Muscle layer of duodenum (tissue), 2 donors: ENCODE measurements at regions not wholly inside any gene's neighbourhood (a gene's known extent, or its start where the extent isn't known, plus 50 kb on each side); places are given as distances from the start of the nearest gene placed in this dataset.
"Not testable (repeated sequence)": the region's sequence is repeated elsewhere in the genome, so short reads cannot be mapped to it uniquely, and the experiment has no call there.

Source experiments
- H3K27ac ChIP-seq: one replicate; pipeline ENCODE4 v1.7.0; 2013; ENCODE audit warnings: mild to moderate bottlenecking, low read length
- H3K27me3 ChIP-seq: one replicate; pipeline ENCODE4 v1.7.0; 2013; ENCODE audit warnings: low read depth, mild to moderate bottlenecking, control low read depth, low read length
- H3K36me3 ChIP-seq, 2 donors: one replicate each; pipeline ENCODE4 v1.7.0; 2013; ENCODE audit warnings: low read length in 2 of 2, control low read depth in 1 of 2, mild to moderate bottlenecking in 1 of 2; ENCODE audit not compliant: insufficient read depth in 2 of 2, control insufficient read depth in 1 of 2
- H3K4me1 ChIP-seq, 2 donors: one replicate each; pipeline ENCODE4 v1.7.0; 2013; ENCODE audit warnings: low read length in 2 of 2, mild to moderate bottlenecking in 2 of 2, control low read depth in 1 of 2, moderate library complexity in 1 of 2; ENCODE audit not compliant: insufficient read depth in 2 of 2, control insufficient read depth in 1 of 2
- H3K4me3 ChIP-seq, 2 donors: one replicate each; pipeline ENCODE4 v1.7.0; 2013; ENCODE audit warnings: low read length in 2 of 2, low read depth in 1 of 2, mild to moderate bottlenecking in 1 of 2
- H3K9me3 ChIP-seq, 2 donors: one replicate each; pipeline ENCODE4 v1.7.0; 2013; ENCODE audit warnings: low read length in 2 of 2, control low read depth in 1 of 2, mild to moderate bottlenecking in 1 of 2; ENCODE audit not compliant: control insufficient read depth in 1 of 2
- donor health status: healthy.

DNA sequence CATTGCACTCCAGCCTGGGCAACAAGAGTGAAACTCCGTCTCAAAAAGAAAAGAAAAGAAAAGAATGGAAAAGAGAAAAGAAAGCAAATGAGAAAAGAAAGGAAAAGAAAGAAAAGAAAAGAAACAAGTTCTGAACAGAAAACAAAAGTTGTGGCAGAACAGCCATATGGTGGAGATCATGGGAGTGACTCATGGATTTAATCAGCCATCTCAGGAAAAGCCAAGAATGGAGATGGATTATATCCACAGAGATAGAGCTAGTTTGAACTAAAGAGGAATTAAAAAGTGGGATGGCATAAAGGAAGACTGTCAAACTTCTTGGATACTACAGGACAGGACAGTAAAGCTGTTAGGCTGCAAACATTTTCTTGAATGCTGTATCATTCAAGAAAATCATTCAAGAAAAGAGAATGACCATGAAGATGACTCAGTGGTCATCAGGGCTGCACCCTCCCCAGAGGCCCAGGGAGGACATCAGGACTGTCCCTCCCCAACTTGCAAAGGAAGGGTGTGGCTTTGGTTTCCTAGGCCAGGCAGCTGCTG is 120.6 kb downstream of the USP22 start:
- no peaks in the 10 kb centered on the region for H3K9me3 ChIP-seq
- H3K27ac ChIP-seq: no peak overlapping the region
- no peaks in the 10 kb centered on the region for H3K4me1 ChIP-seq
- no peak overlapping the region for H3K4me3 ChIP-seq
- H3K27me3 ChIP-seq: no peaks in the 10 kb centered on the region
- H3K36me3 ChIP-seq: peaks cover 0 to 6% of the 10 kb centered on the region in 2 donors

GRCh38 chr17:20924306-20924705 is 118.5 kb downstream of the USP22 start:
- Histone ChIP-seq H3K36me3 (peaks cover 0 to 6% of the 10 kb centered on the region in 2 donors), H3K4me1 (no peaks in the 10 kb centered on the region), H3K27me3 (no peaks in the 10 kb centered on the region), H3K4me3 (no peak overlapping the region), H3K27ac (no peak overlapping the region), H3K9me3 (no peaks in the 10 kb centered on the region)

- Histone ChIP-seq H3K4me3 (no peak overlapping the region), H3K4me1 (no peaks in the 10 kb centered on the region), H3K27ac (no peak overlapping the region), H3K36me3 (peaks cover 0 to 6% of the 10 kb centered on the region in 2 donors), H3K27me3 (no peaks in the 10 kb centered on the region), H3K9me3 (no peaks in the 10 kb centered on the region)
Measured at GRCh38 chr17:20925091-20925490, 117.7 kb downstream of the USP22 start.

GRCh38 chr17:20925954-20926353 is 116.9 kb downstream of the USP22 start:
- Histone ChIP-seq H3K4me3 (no peak overlapping the region), H3K27ac (no peak overlapping the region), H3K4me1 (no peaks in the 10 kb centered on the region), H3K27me3 (no peaks in the 10 kb centered on the region), H3K9me3 (no peaks in the 10 kb centered on the region), H3K36me3 (no peaks in the 10 kb centered on the region)

GRCh38 chr17:20926532-20926931 is 116.3 kb downstream of the USP22 start:
- no peak overlapping the region for H3K27ac ChIP-seq
- H3K9me3 ChIP-seq: no peaks in the 10 kb centered on the region
- H3K4me3 ChIP-seq: no peak overlapping the region
- H3K4me1 ChIP-seq: no peaks in the 10 kb centered on the region
- no peaks in the 10 kb centered on the region for H3K36me3 ChIP-seq
- no peaks in the 10 kb centered on the region for H3K27me3 ChIP-seq

GRCh38 chr17:20927308-20927977 is 115.4 kb downstream of the USP22 start:
- Histone ChIP-seq H3K4me1 (no peaks in the 10 kb centered on the region), H3K27ac (no peak overlapping the region), H3K36me3 (no peaks in the 10 kb centered on the region), H3K9me3 (no peaks in the 10 kb centered on the region), H3K4me3 (no peak overlapping the region), H3K27me3 (no peaks in the 10 kb centered on the region)

DNA sequence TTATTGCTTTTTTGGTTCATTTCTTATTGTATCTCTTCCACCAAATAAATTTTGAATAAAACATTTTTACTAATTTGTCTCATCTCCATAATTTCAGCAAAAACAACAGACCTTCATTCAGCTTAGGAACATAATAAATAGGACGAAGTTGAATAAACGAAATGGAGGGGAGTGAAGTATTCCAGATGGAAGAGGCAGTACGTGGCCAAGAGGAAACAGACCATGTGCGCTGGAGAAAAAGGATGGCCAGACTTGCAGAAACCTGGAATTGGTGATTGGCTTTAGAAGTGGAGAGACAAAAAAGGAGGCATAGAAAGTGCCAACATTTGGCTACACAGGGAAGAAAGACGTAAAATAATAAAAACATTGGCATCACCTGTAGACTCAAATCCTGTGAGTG is 113.5 kb downstream of the USP22 start:
- H3K27ac ChIP-seq: no peak overlapping the region
- H3K36me3 ChIP-seq: no peaks in the 10 kb centered on the region
- no peaks in the 10 kb centered on the region for H3K4me1 ChIP-seq
- no peaks in the 10 kb centered on the region for H3K9me3 ChIP-seq
- no peaks in the 10 kb centered on the region for H3K27me3 ChIP-seq
- no peak overlapping the region for H3K4me3 ChIP-seq

- Histone ChIP-seq H3K36me3 (no peaks in the 10 kb centered on the region), H3K27me3 (no peaks in the 10 kb centered on the region), H3K9me3 (no peaks in the 10 kb centered on the region), H3K4me3 (no peak overlapping the region), H3K27ac (no peak overlapping the region), H3K4me1 (peaks cover 0 to 4% of the 10 kb centered on the region in 2 donors)
Measured at GRCh38 chr17:20930081-20930760, 112.6 kb downstream of the USP22 start.

DNA sequence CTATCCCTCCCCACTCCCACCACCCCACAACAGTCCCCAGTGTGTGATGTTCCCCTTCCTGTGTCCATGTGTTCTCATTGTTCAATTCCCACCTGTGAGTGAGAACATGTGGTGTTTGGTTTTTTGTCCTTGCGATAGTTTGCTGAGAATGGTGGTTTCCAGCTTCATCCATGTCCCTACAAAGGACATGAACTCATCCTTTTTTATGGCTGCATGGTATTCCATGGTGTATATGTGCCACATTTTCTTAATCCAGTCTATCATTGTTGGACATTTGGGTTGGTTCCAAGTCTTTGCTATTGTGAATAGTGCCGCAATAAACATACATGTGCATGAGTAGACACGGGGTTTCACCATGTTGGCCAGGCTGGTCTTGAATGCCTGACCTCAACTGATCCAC is 109.8 kb downstream of the USP22 start:
- H3K4me1 ChIP-seq, H3K27ac ChIP-seq, H3K4me3 ChIP-seq, H3K36me3 ChIP-seq, H3K27me3 ChIP-seq, H3K9me3 ChIP-seq: not testable (repeated sequence)

GRCh38 chr17:20934288-20934687 is 108.5 kb downstream of the USP22 start:
- H3K36me3 ChIP-seq: no peaks in the 10 kb centered on the region
- no peak overlapping the region for H3K27ac ChIP-seq
- H3K4me3 ChIP-seq: no peak overlapping the region
- H3K27me3 ChIP-seq: no peaks in the 10 kb centered on the region
- peaks cover 0 to 5% of the 10 kb centered on the region in 2 donors for H3K4me1 ChIP-seq
- no peaks in the 10 kb centered on the region for H3K9me3 ChIP-seq

GRCh38 chr17:20935740-20936139 is 107.1 kb downstream of the USP22 start:
- Histone ChIP-seq H3K9me3 (no peaks in the 10 kb centered on the region), H3K4me3 (no peak overlapping the region), H3K36me3 (no peaks in the 10 kb centered on the region), H3K27ac (no peak overlapping the region), H3K27me3 (no peaks in the 10 kb centered on the region), H3K4me1 (peaks cover 0 to 5% of the 10 kb centered on the region in 2 donors)
